Right atrium auricular region (tissue), 2 donors: ENCODE measurements at regions not wholly inside any gene's neighbourhood (a gene's known extent, or its start where the extent isn't known, plus 50 kb on each side); places are given as distances from the start of the nearest gene placed in this dataset.

Experiments used
- DNase-seq: peaks from one replicate; pipeline ENCODE4 v3.0.0-alpha.2; 2019; ENCODE audit warnings: low spot score
- H3K27ac ChIP-seq, 2 donors: fragments of 200-600 bp; sonication (generic); 1 replicate in 1 of 2; 2 replicates in 1 of 2; pipeline ENCODE4 v1.5.1; 2016 to 2019
- H3K27me3 ChIP-seq, 2 donors: fragments of 200-600 bp; sonication (generic); one replicate each; pipeline versions ENCODE4 v1.5.1 to v1.6.0; 2017 to 2019
- H3K36me3 ChIP-seq: fragments of 200-600 bp; sonication (generic); one replicate; pipeline ENCODE4 v1.5.1; 2016
- H3K4me1 ChIP-seq, 2 donors: fragments of 200-600 bp; sonication (generic); one replicate each; pipeline versions ENCODE4 v1.5.1 to v1.6.0; 2017 to 2019
- H3K4me3 ChIP-seq, 2 donors: fragments of 200-600 bp; sonication (generic); 1 replicate in 1 of 2; 2 replicates in 1 of 2; pipeline ENCODE4 v1.5.1; 2017 to 2019; ENCODE audit warnings: mild to moderate bottlenecking in 1 of 2, moderate library complexity in 1 of 2
- H3K9me3 ChIP-seq, 2 donors: fragments of 200-600 bp; sonication (generic); one replicate each; pipeline ENCODE4 v1.5.1; 2019
- CTCF ChIP-seq, 2 donors: fragments of 200-600 bp; sonication (generic); IDR thresholded peaks; one replicate each; pipeline ENCODE4 v1.5.1; 2019; ENCODE audit warnings: antibody characterized with exemption in 2 of 2

DNA sequence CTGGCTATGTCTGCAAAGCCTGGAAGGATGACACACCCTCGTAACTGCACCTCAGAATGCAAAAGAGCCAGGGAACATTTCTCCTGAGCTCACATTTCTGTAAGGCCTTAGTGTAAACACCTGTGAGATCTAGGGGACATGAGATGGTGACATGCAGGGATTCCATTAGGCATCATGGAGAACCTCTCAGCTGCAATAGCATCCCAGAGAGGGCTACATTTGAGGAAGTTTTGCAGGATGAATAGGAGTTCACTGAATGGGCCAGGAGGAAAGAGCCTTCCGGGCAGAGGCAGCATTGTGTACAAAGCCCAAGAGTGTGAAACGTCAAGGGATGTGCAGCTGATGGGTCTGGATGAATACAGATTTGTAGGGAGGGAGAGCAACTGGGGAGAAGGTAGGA is 223.0 kb upstream of the RPL38 start:
- Histone ChIP-seq H3K9me3 (no peaks in the 10 kb centered on the region), H3K36me3 (no peaks in the 10 kb centered on the region), H3K4me1 (peaks cover 0 to 4% of the 10 kb centered on the region in 2 donors), H3K27ac (no peak overlapping the region), H3K27me3 (no peaks in the 10 kb centered on the region), H3K4me3 (no peak overlapping the region)
- no peak for TF ChIP-seq CTCF (IDR thresholded peaks at IDR 0.05)
- DNase-seq, result no peak

GRCh38 chr17:73982871-73983270 is 220.6 kb upstream of the RPL38 start:
- no peaks in the 10 kb centered on the region for H3K9me3 ChIP-seq
- no peaks in the 10 kb centered on the region for H3K27me3 ChIP-seq
- H3K27ac ChIP-seq, result no peak overlapping the region
- H3K4me3 ChIP-seq, result no peak overlapping the region
- H3K36me3 ChIP-seq, result no peaks in the 10 kb centered on the region
- H3K4me1 ChIP-seq, result no peaks in the 10 kb centered on the region
- no peak for DNase-seq
- TF ChIP-seq CTCF (IDR thresholded peaks at IDR 0.05), result no peak

DNA sequence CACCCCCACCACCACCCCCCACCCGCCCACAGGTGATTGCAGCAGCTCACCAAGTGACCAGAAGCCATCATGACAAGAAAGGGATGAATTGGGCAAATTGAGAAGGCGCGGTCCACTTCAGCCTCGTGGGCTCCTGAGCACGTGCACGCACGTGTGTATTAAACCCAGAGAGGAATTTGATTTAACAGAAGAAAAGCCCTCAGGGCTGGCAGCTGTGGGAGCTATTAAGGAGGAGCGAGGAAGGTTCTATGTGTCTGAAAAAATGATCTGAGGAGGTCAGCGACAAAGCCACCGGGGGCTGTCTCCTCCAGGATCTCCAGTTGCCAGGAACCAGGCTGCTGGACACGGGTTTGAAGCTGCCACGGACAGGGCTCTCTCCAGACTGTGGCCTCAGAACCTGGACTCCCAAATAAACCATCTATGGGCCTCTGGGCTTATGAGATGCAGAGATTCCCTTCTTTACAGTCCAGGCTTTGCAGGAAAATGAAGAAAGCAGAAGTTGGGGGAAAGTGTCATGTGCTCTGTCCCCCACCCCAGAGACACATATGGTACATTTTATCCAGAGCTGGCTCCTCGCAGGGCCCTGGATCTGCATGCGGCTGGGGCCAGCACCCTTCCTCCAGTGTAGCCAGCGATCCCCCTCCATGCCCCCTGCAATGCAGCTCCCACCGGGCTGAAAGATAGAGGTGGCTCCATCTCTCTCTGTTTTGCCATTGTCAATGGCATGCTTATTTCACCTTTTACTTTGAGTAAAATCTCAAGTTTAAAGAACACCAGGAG is 219.7 kb upstream of the RPL38 start:
- H3K27ac ChIP-seq, result no peak overlapping the region
- H3K9me3 ChIP-seq, result no peaks in the 10 kb centered on the region
- no peaks in the 10 kb centered on the region for H3K36me3 ChIP-seq
- DNase-seq, result no peak
- no peak for TF ChIP-seq CTCF (IDR thresholded peaks at IDR 0.05)
- H3K27me3 ChIP-seq, result no peaks in the 10 kb centered on the region
- no peaks in the 10 kb centered on the region for H3K4me1 ChIP-seq
- H3K4me3 ChIP-seq, result no peak overlapping the region

DNA sequence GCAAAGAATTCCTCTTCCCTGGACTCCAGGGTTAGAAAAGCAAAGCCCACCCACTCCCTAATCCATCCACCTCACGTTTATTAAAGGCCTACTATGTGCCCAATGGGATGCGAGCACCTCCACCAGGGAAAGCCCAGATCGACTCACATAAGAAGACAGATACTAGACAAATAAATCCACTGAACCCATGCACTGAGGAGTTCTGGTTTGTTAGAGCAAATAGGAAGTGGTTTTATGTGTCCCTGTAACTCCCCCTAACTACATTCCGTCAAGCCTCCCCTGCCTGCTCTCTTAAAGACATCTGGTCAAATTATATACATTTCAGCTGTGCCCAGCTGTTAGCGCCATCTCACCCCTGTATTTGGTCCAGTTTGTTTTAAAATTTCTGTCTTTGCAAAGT is 218.5 kb upstream of the RPL38 start:
- Histone ChIP-seq H3K4me1 (no peaks in the 10 kb centered on the region), H3K9me3 (no peaks in the 10 kb centered on the region), H3K4me3 (no peak overlapping the region), H3K36me3 (no peaks in the 10 kb centered on the region), H3K27me3 (no peaks in the 10 kb centered on the region), H3K27ac (no peak overlapping the region)
- TF ChIP-seq CTCF (IDR thresholded peaks at IDR 0.05), result no peak
- no peak for DNase-seq

DNA sequence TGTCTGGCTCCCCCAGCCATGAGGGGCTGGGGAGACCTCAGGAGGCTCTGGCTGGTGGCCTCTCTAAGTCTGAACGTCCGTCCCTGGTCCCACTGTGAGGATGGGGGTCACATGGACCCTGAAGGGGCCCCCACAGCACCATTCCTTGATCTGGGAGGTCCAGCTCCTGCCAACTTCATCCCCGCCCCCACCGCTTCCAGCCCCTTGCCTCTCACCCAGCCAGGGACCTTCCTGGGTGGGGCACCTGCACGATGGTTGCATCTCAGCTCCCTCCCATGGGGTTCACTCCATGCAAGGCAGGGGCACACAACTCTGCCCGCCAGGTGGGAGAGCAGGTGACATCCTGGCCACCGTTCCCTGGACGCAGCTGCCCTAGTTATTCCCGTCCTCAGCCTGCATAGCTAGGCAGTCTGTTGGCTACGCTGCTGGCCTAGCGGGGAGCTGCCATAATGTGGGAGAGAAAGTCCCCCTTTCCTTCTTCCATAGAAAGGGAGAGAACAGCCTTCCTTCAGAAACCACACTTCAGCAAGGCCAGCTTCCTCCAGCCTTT is 217.9 kb upstream of the RPL38 start:
- DNase-seq, result no peak
- H3K9me3 ChIP-seq, result no peaks in the 10 kb centered on the region
- no peak overlapping the region for H3K4me3 ChIP-seq
- no peaks in the 10 kb centered on the region for H3K27me3 ChIP-seq
- no peaks in the 10 kb centered on the region for H3K4me1 ChIP-seq
- TF ChIP-seq CTCF (IDR thresholded peaks at IDR 0.05), result no peak
- no peak overlapping the region for H3K27ac ChIP-seq
- H3K36me3 ChIP-seq, result no peaks in the 10 kb centered on the region
